ENCODE measurements at regions not wholly inside any gene's neighbourhood (a gene's known extent, or its start where the extent isn't known, plus 50 kb on each side); places are given as distances from the start of the nearest gene placed in this dataset.

GRCh38 chr11:43021466-43021865 is 290.3 kb upstream of the API5 start:
- Histone ChIP-seq H4K20me1 (ENCODE audit: insufficient read depth, low read length) (no peaks in the 10 kb centered on the region), H2AFZ (ENCODE audit: low read depth, low read length) (peak overlapping the region; percentile 76), H3K4me2 (ENCODE audit: low read length) (peak overlapping the region; percentile 13), H3K79me2 (ENCODE audit: low read length) (no peaks in the 10 kb centered on the region), H3K36me3 (replicated peaks; ENCODE audit: low read depth, low read length) (no peaks in the 10 kb centered on the region), H3K9me3 (ENCODE audit: insufficient read depth, low read length) (no peaks in the 10 kb centered on the region), H3K4me3 (ENCODE audit: low read length) (no peak overlapping the region), H3K9ac (ENCODE audit: low read length) (no peak overlapping the region), H3K27me3 (ENCODE audit: low read depth, low read length) (peaks cover 3% of the 10 kb centered on the region; the same call in 1 of the 2 replicates), H3K4me1 (ENCODE audit: low read length) (no peaks in the 10 kb centered on the region), H3K27ac (ENCODE audit: low read length) (no peak overlapping the region)
- TF ChIP-seq EZH2phosphoT487 (IDR thresholded peaks at IDR 0.05; ENCODE audit: low read depth) (no peak), CTCF (IDR thresholded peaks at IDR 0.05; ENCODE audit: low read depth, low read length) (peak; percentile 66)

- no peak overlapping the region for H3K27ac ChIP-seq (ENCODE audit: low read length)
- TF ChIP-seq CTCF (IDR thresholded peaks at IDR 0.05; ENCODE audit: low read depth, low read length) = no peak
Measured at GRCh38 chr11:43034341-43034740, 277.5 kb upstream of the API5 start.

GRCh38 chr11:43035086-43035485 is 276.7 kb upstream of the API5 start:
- Histone ChIP-seq H3K36me3 (replicated peaks; ENCODE audit: low read depth, low read length) (no peaks in the 10 kb centered on the region), H4K20me1 (ENCODE audit: insufficient read depth, low read length) (no peaks in the 10 kb centered on the region), H3K79me2 (ENCODE audit: low read length) (no peaks in the 10 kb centered on the region), H3K27ac (ENCODE audit: low read length) (no peak overlapping the region), H3K9ac (ENCODE audit: low read length) (no peak overlapping the region), H3K4me2 (ENCODE audit: low read length) (no peak overlapping the region), H3K4me3 (ENCODE audit: low read length) (no peak overlapping the region), H3K27me3 (ENCODE audit: low read depth, low read length) (no peaks in the 10 kb centered on the region), H3K9me3 (ENCODE audit: insufficient read depth, low read length) (no peaks in the 10 kb centered on the region), H3K4me1 (ENCODE audit: low read length) (no peaks in the 10 kb centered on the region), H2AFZ (ENCODE audit: low read depth, low read length) (no peak overlapping the region)
- TF ChIP-seq EZH2phosphoT487 (IDR thresholded peaks at IDR 0.05; ENCODE audit: low read depth) (no peak), CTCF (IDR thresholded peaks at IDR 0.05; ENCODE audit: low read depth, low read length) (no peak)

More at GRCh38 chr11:43034341-43034740, 277.5 kb upstream of the API5 start:
- no peaks in the 10 kb centered on the region for H3K36me3 ChIP-seq (replicated peaks; ENCODE audit: low read depth, low read length)
- no peak overlapping the region for H3K9ac ChIP-seq (ENCODE audit: low read length)
- H4K20me1 ChIP-seq (ENCODE audit: insufficient read depth, low read length) = no peaks in the 10 kb centered on the region
- no peak overlapping the region for H2AFZ ChIP-seq (ENCODE audit: low read depth, low read length)
- no peaks in the 10 kb centered on the region for H3K27me3 ChIP-seq (ENCODE audit: low read depth, low read length)
- H3K79me2 ChIP-seq (ENCODE audit: low read length) = no peaks in the 10 kb centered on the region
- H3K4me1 ChIP-seq (ENCODE audit: low read length) = no peaks in the 10 kb centered on the region
- H3K4me2 ChIP-seq (ENCODE audit: low read length) = no peak overlapping the region
- no peak overlapping the region for H3K4me3 ChIP-seq (ENCODE audit: low read length)
- no peaks in the 10 kb centered on the region for H3K9me3 ChIP-seq (ENCODE audit: insufficient read depth, low read length)

DNA sequence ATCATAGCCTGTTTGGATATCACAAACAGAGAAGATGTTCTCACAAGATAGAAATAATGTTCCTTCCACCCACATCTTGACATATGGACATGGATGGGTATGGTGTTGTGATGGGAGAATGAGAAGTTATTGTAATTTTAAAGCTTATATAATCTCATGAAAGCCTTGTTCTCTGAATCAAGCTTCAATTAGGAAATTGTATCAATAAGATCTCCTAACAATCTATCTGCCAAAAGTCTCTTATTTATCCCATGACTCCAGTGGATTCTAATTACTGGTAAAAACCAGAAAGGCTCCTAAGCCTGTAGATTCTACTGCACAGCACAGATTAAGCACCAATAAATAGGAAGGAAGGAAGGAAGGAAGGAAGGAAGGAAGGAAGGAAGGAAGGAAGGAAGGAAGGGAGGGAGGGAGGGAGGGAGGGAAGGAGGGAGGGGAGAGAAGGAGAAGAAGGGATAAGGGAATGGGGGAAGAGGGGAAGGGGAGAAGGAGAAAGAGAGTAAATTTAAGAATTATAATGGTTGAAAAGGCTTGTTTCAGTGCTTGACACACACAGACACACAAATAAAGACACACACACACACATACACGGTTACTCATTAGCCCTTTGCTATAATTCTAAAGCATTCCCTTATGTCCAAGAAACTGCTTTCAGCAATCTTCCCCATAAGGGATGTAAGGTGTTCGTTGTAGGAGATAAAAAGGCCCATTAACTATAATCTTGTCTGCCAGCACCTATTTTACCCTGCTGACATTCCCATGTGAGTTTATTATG is 258.0 kb upstream of the API5 start:
- Histone ChIP-seq H4K20me1 (ENCODE audit: insufficient read depth, low read length) (no peaks in the 10 kb centered on the region), H2AFZ (ENCODE audit: low read depth, low read length) (no peak overlapping the region), H3K9ac (ENCODE audit: low read length) (no peak overlapping the region), H3K9me3 (ENCODE audit: insufficient read depth, low read length) (no peaks in the 10 kb centered on the region), H3K36me3 (replicated peaks; ENCODE audit: low read depth, low read length) (no peaks in the 10 kb centered on the region), H3K4me2 (ENCODE audit: low read length) (no peak overlapping the region), H3K27me3 (ENCODE audit: low read depth, low read length) (no peaks in the 10 kb centered on the region), H3K79me2 (ENCODE audit: low read length) (no peaks in the 10 kb centered on the region), H3K27ac (ENCODE audit: low read length) (no peak overlapping the region), H3K4me1 (ENCODE audit: low read length) (no peaks in the 10 kb centered on the region), H3K4me3 (ENCODE audit: low read length) (no peak overlapping the region)
- TF ChIP-seq EZH2phosphoT487 (IDR thresholded peaks at IDR 0.05; ENCODE audit: low read depth) (no peak), CTCF (IDR thresholded peaks at IDR 0.05; ENCODE audit: low read depth, low read length) (no peak)

Measured in OCI-LY3 (cell line).